Psoas muscle (tissue), 7 donors: ENCODE measurements at regions not wholly inside any gene's neighbourhood (a gene's known extent, or its start where the extent isn't known, plus 50 kb on each side); places are given as distances from the start of the nearest gene placed in this dataset.

Experiments used
- ATAC-seq, 4 donors: fragments of 200-7000 bp; cut with Tn5 transposase; one replicate each; pipeline ENCODE4 v1.9.1; 2020; ENCODE audit warnings: moderate library complexity in 3 of 4, mild to moderate bottlenecking in 2 of 4
- DNase-seq, 2 donors: peaks; one replicate each; pipeline ENCODE4 v3.0.0-alpha.2; 2020
- H3K27ac ChIP-seq: fragments of 200-600 bp; one replicate; pipeline ENCODE4 v1.8.0; 2022
- H3K27me3 ChIP-seq, 3 donors: fragments of 200-600 bp in 1 of 3; one replicate each; pipeline versions ENCODE4 v1.6.1 to v1.8.0; 2013 to 2022; ENCODE audit warnings: low read length in 2 of 3, mild to moderate bottlenecking in 2 of 3, moderate library complexity in 1 of 3; ENCODE audit not compliant: insufficient read depth in 3 of 3
- H3K36me3 ChIP-seq, 2 donors: fragments of 200-600 bp in 1 of 2; one replicate each; pipeline versions ENCODE4 v1.6.1 to v1.8.0; 2013 to 2022; ENCODE audit warnings: low read depth in 1 of 2, mild to moderate bottlenecking in 1 of 2, moderate library complexity in 1 of 2; ENCODE audit not compliant: insufficient read depth in 1 of 2
- H3K4me1 ChIP-seq: fragments of 200-600 bp; one replicate; pipeline ENCODE4 v1.8.0; 2022
- H3K4me3 ChIP-seq: fragments of 200-600 bp; one replicate; pipeline ENCODE4 v1.8.0; 2022; ENCODE audit warnings: mild to moderate bottlenecking
- H3K9me3 ChIP-seq: fragments of 200-600 bp; one replicate; pipeline ENCODE4 v1.8.0; 2022
- CTCF ChIP-seq: fragments of 200-600 bp; IDR thresholded peaks from one replicate; pipeline ENCODE4 v1.8.0; 2022; ENCODE audit warnings: antibody characterized with exemption
- WGBS, 3 donors: extraction: QIAGEN DNeasy Blood & Tissue Kit; methylation state at CpG; one replicate each; pipeline versions ENCODE4 v1.1.6 to v1.1.7; 2013; 5-methylcytosine and 5-hydroxymethylcytosine counted together
- intact Hi-C, 2 donors: fragments of 100-400 bp; cut with DNase I; formaldehyde crosslinking; loops; one replicate each; pipeline versions ENCODE4 v1.11.0 to v1.14.2; 2022
- donor health status: healthy with polysubstance abuse.
- donor health status: DM: no; HTN: no; CAD: no; lungs with moderate emphysema.
- donor health status: Bipolar disorder and iron deficiency.
- donor health status: healthy.
- donor health status: DM: yes; HTN: yes; CAD: no.
- donor health status: DM: no; HTN: no; CAD: no.
- donor health status: DM: yes; HTN: yes; CAD: no.

- ATAC-seq (no peak), DNase-seq (no peak)
- WGBS, 3 donors = 66 to 80% (median 79%) methylated on average over 5 of the region's 5 CpGs
- H3K27me3 ChIP-seq = no peaks in the 10 kb centered on the region
- H3K27ac ChIP-seq = no peak overlapping the region
- no peak overlapping the region for H3K4me3 ChIP-seq
- TF ChIP-seq CTCF = no peak
- intact Hi-C loops = no loop called here
- H3K9me3 ChIP-seq = no peaks in the 10 kb centered on the region
- no peaks in the 10 kb centered on the region for H3K4me1 ChIP-seq
- no peaks in the 10 kb centered on the region for H3K36me3 ChIP-seq
These were observed 166.5 kb downstream of the C9orf152 start for GRCh38 chr9:110041452-110041851.

DNA sequence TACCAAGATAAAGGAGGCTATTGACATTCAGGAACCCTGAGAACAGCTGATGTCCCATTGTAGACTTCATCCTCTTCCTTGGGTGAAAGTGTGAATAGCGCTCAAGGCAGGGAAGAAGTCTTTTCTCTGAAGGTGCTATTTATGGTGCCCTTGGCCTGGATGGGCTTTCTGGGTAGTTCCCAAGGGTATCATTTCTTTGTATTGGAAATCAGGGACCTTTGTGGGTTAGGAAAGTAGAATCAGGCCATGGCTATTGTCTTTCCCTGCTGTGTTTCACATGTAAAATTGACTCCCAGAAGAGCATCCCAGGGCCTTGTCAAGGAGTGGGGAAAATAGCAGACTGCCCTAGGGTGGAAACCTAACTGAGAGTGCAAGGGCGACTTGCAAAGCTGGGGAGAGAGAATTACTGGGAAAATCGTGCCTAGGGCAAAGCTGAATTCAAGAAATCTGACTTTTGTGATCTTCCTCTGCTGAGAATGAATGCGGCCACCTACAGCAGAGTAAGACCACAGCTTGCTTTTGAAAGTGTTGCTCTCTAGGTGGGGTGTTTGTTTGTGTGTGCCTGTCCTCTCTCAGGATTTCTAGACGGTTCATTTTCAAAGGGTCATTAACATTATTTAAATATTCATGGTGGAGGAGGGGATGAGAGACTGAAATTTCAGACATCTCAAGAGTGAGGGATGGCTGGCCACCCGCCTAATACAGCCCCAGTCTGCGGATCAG, 160.6 kb downstream of the C9orf152 start:
- H3K4me1 ChIP-seq = peaks cover 8% of the 10 kb centered on the region
- ATAC-seq = no peak
- peak overlapping the region; percentile 72 for H3K4me3 ChIP-seq
- TF ChIP-seq CTCF = no peak
- no peaks in the 10 kb centered on the region for H3K36me3 ChIP-seq
- H3K27me3 ChIP-seq = peaks cover 0 to 24% (median 4%) of the 10 kb centered on the region in 3 donors
- no peak for DNase-seq
- no peak overlapping the region for H3K27ac ChIP-seq
- intact Hi-C loops = no loop called here
- H3K9me3 ChIP-seq = no peaks in the 10 kb centered on the region
- 67 to 71% (median 67%) methylated on average over 7 of the region's 7 CpGs for WGBS, 3 donors

DNA sequence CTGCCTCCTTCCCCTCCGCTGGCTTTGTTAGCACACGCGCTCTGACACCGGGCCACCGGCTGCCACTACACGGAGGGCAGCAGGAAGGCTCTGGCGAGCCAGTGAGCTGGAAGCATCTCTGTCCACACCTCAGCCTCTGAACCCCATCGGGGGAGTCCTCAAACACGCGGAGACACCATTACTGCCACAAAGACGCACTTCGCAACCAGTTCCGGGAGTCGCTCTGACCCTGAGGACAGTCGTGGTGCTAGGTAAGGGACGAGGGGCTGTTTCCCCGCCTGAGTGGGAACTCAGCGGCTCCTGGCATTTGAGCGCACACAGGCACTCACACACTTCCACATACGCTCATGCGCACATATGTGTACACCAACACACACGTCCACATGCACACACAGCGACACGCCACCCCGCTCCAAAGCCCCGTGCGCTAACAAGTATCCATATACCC, 160.0 kb downstream of the C9orf152 start:
- DNase-seq = peak in 1 of 2 donors; percentile 20
- H3K27ac ChIP-seq = no peak overlapping the region
- no peak for TF ChIP-seq CTCF
- WGBS, 3 donors = 26 to 53% (median 33%) methylated on average over 27 of the region's 27 CpGs
- H3K4me1 ChIP-seq = peaks cover 8% of the 10 kb centered on the region
- H3K9me3 ChIP-seq = no peaks in the 10 kb centered on the region
- intact Hi-C loops = no loop called here
- no peaks in the 10 kb centered on the region for H3K36me3 ChIP-seq
- peaks cover 0 to 24% (median 4%) of the 10 kb centered on the region in 3 donors for H3K27me3 ChIP-seq
- peak in 3 of 4 donors; percentile 18 to 25 (median 24) for ATAC-seq
- peak overlapping the region; percentile 72 for H3K4me3 ChIP-seq

DNA sequence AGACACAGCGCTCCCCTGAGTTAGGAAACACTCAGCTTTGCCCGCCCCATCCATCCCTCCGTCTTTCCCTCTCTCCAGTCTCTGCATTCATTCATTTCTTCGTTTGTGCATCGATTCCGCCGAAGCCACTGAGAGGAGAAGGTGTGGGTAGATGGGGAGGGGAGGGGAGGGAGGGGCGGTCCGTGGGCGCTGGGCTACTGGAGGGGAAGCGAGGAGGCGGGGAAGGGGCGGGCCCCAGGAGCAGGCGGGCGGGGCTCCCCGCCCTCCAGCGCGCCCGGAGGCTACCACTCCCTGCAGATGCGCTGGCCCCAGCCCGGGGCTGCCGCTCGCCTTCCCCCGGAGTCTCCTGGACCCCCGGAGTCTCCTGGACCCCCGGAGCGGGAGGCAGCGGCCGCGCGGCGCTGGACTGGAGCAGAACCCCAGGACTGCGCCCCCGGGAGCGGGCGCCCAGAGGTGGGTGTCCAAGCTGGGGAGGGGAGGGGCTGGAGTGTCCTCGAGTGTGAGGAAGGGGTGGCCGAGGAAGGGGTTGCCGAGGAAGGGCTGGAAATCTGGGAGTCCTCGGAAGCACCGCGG, 159.5 kb downstream of the C9orf152 start:
- H3K9me3 ChIP-seq = no peaks in the 10 kb centered on the region
- DNase-seq (peak; percentile 76 to 77), ATAC-seq (peak; percentile 56 to 83 (median 80))
- no peaks in the 10 kb centered on the region for H3K36me3 ChIP-seq
- peaks cover 0 to 24% (median 5%) of the 10 kb centered on the region in 3 donors for H3K27me3 ChIP-seq
- 2 to 9% (median 6%) methylated on average over 36 to 42 of the region's 42 CpGs for WGBS, 3 donors
- H3K4me3 ChIP-seq = peak overlapping the region; percentile 72
- no peak for TF ChIP-seq CTCF
- H3K27ac ChIP-seq = peak overlapping the region; percentile 51
- H3K4me1 ChIP-seq = peaks cover 8% of the 10 kb centered on the region
- intact Hi-C loops = no loop called here
